OCI-LY3 (cell line): ENCODE measurements at regions not wholly inside any gene's neighbourhood (a gene's known extent, or its start where the extent isn't known, plus 50 kb on each side); places are given as distances from the start of the nearest gene placed in this dataset.

Source experiments
- H2AFZ ChIP-seq: fragments of 200-600, 300-600 bp; shearing (Covaris generic); 2 replicates; pipeline ENCODE4 v1.6.0; 2014; ENCODE audit warnings: antibody characterized with exemption, low read depth, low read length
- H3K27ac ChIP-seq: fragments of 200-600, 300-600 bp; sonication (generic); 2 replicates; pipeline ENCODE4 v1.5.1; 2014; ENCODE audit warnings: mild to moderate bottlenecking, low read length, moderate library complexity, mixed read lengths
- H3K27me3 ChIP-seq: fragments of 200-600, 300-600 bp; sonication (generic); 2 replicates; pipeline ENCODE4 v1.6.1; 2014; ENCODE audit warnings: low read depth, low read length, mixed read lengths
- H3K36me3 ChIP-seq: fragments of 200-600, 300-600 bp; sonication (generic); replicated peaks from 2 replicates; pipeline ENCODE3; 2014; ENCODE audit warnings: low read depth, low read length, mixed read lengths
- H3K4me1 ChIP-seq: fragments of 300-600, 200-600 bp; sonication (generic); 2 replicates; pipeline ENCODE4 v1.6.1; 2014; ENCODE audit warnings: low read length, mixed read lengths
- H3K4me2 ChIP-seq: fragments of 200-600, 300-600 bp; sonication (generic); 2 replicates; pipeline ENCODE4 v1.6.1; 2014; ENCODE audit warnings: low read length, mixed read lengths
- H3K4me3 ChIP-seq: fragments of 300-600, 200-600 bp; sonication (generic); 2 replicates; pipeline ENCODE4 v1.5.1; 2014; ENCODE audit warnings: antibody characterized with exemption, mild to moderate bottlenecking, low read length, moderate library complexity
- H3K79me2 ChIP-seq: fragments of 300-600, 200-600 bp; shearing (Covaris generic); 2 replicates; pipeline ENCODE4 v1.6.1; 2014; ENCODE audit warnings: mild to moderate bottlenecking, low read length, mixed read lengths
- H3K9ac ChIP-seq: fragments of 300-600, 200-600 bp; shearing (Covaris generic); 2 replicates; pipeline ENCODE4 v1.6.0; 2014; ENCODE audit warnings: mild to moderate bottlenecking, low read length, moderate library complexity
- H3K9me3 ChIP-seq: fragments of 200-600, 300-600 bp; shearing (Covaris generic); 2 replicates; pipeline ENCODE4 v1.6.1; 2014; ENCODE audit warnings: low read length, mixed read lengths; ENCODE audit not compliant: insufficient read depth
- H4K20me1 ChIP-seq: fragments of 200-600, 300-600 bp; sonication (generic); 2 replicates; pipeline ENCODE4 v1.6.1; 2016; ENCODE audit warnings: low read length, mixed read lengths; ENCODE audit not compliant: insufficient read depth
- EZH2phosphoT487 ChIP-seq: fragments of 200-600 bp; shearing (Covaris generic); IDR thresholded peaks from 2 replicates; pipeline ENCODE4 v1.6.1; 2018; ENCODE audit warnings: antibody characterized with exemption, mixed run types, low read depth
- TF ChIP-seq, protein P1 (sequence below): fragments of 200-600, 300-600 bp; sonication (generic); IDR thresholded peaks from 2 replicates; pipeline ENCODE4 v1.5.1; 2014; ENCODE audit warnings: antibody characterized with exemption, low read length, low read depth

DNA sequence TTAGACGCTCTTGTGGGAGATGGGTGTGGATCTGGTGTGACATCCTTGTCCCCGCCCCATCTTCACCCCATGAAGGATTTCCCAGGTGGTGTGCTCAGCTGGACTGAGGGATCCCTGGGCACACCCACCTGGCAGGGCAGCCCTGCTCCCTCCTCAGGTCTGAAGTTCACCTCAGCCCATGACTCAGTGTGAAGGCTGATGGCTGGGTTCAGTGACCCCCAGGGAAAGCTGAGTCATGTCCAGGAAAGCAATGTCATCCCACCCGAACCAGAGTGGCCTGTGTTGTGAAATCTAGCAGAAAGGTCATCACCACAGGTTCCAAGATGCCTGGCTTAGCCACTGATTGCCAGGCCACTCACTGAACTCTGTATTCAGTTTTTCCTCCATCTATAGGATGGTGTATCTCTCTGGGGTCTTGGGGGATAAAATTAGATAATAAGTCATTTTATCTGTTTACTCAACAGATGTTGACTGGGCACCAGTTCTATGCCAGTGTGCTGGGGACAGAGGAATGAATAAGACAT lies 97.7 kb upstream of the JUN start:
- H3K4me2 ChIP-seq: no peak overlapping the region
- H3K27ac ChIP-seq: no peak overlapping the region
- peaks cover 34% of the 10 kb centered on the region for H3K4me1 ChIP-seq

DNA sequence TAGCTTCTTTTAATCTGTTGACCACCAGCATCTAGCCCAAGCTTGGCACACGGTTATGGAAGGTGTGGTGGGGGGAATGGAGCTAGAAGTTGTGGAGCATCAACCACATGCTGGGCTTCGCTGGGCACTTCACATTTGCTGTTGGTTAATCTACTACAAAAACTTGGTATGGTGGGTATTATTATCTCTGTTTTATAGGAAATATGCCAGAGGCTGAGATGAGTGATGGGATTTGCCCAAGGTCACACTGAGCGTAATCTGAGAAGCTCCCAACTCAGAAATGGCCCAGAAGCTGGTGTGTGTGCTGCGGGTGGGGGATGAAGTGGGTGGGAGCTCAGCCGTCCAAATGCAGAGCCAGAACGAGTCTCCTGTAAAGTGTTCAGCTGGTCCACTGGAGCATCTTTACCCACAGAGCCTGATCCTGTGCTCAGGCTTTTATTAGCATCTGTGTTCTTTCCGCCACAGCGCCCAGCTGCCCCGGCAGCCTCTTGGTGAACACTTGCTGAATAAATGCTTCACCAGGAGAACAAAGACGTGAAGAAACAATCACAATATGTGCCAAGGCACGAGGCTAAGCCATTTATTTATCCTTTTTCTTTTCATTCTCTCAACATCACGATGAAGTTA lies 98.6 kb upstream of the JUN start:
- no peak overlapping the region for H3K4me2 ChIP-seq
- no peak overlapping the region for H3K4me3 ChIP-seq
- no peak for TF ChIP-seq EZH2phosphoT487
- TF ChIP-seq, protein P1, sequence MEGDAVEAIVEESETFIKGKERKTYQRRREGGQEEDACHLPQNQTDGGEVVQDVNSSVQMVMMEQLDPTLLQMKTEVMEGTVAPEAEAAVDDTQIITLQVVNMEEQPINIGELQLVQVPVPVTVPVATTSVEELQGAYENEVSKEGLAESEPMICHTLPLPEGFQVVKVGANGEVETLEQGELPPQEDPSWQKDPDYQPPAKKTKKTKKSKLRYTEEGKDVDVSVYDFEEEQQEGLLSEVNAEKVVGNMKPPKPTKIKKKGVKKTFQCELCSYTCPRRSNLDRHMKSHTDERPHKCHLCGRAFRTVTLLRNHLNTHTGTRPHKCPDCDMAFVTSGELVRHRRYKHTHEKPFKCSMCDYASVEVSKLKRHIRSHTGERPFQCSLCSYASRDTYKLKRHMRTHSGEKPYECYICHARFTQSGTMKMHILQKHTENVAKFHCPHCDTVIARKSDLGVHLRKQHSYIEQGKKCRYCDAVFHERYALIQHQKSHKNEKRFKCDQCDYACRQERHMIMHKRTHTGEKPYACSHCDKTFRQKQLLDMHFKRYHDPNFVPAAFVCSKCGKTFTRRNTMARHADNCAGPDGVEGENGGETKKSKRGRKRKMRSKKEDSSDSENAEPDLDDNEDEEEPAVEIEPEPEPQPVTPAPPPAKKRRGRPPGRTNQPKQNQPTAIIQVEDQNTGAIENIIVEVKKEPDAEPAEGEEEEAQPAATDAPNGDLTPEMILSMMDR: no peak
- no peaks in the 10 kb centered on the region for H3K9me3 ChIP-seq
- no peaks in the 10 kb centered on the region for H4K20me1 ChIP-seq
- no peaks in the 10 kb centered on the region for H3K36me3 ChIP-seq
- H3K9ac ChIP-seq: no peak overlapping the region
- H3K27me3 ChIP-seq: no peaks in the 10 kb centered on the region
- H2AFZ ChIP-seq: no peak overlapping the region
- H3K4me1 ChIP-seq: peaks cover 34% of the 10 kb centered on the region
- H3K79me2 ChIP-seq: no peaks in the 10 kb centered on the region
- H3K27ac ChIP-seq: no peak overlapping the region

More for the DNA sequence above, 97.7 kb upstream of the JUN start:
- no peak for TF ChIP-seq EZH2phosphoT487
- TF ChIP-seq, protein P1: no peak
- H3K36me3 ChIP-seq: no peaks in the 10 kb centered on the region
- H3K4me3 ChIP-seq: no peak overlapping the region
- no peaks in the 10 kb centered on the region for H3K79me2 ChIP-seq
- H3K9me3 ChIP-seq: no peaks in the 10 kb centered on the region
- H3K9ac ChIP-seq: no peak overlapping the region
- H3K27me3 ChIP-seq: no peaks in the 10 kb centered on the region
- no peak overlapping the region for H2AFZ ChIP-seq
- no peaks in the 10 kb centered on the region for H4K20me1 ChIP-seq

DNA sequence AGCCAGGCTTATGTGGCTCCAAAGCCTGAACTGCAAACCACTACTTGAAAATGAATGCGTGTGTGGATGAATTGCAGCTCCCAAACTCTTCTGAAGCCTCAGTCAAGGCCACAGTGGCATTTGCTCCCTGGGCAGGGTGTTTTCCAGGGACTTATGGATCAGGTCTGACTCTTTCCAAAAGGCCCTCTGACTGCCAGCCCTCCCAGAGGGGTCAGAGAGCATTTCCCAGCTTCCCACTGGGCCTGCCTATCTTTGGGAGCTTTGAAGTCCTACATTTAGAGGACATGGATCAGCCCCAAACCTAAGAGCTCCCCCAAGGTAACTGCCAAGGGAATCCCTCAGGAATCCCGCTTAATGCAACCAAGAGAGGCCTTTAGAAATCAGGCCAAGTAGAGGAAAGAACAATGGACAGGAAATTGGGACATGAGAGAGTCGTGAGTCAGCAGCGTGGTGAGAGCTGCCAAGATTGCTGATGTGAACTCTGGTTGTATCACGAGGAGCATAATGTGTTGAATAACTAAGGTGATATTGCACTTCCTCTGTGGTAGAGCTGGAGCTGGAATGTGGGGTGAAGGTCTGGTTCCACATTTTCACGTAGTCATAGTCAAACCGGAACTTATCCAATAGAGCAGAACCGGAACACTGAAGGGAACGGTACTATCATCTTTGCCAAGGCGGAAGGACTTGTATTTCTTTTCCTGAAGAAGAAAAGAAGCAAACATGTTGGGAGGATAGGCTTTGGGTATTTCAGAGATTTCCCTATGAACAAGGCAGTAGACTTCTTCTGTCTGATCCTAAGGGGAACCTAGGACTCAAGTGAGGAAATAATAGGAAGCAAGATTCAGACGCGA lies 99.4 kb upstream of the JUN start:
- TF ChIP-seq EZH2phosphoT487: no peak
- TF ChIP-seq, protein P1: no peak
- Histone ChIP-seq H3K36me3 (no peaks in the 10 kb centered on the region), H3K27me3 (no peaks in the 10 kb centered on the region), H4K20me1 (no peaks in the 10 kb centered on the region), H2AFZ (peak overlapping the region; percentile 62), H3K27ac (peak overlapping the region; percentile 62), H3K4me2 (peak overlapping the region; percentile 67), H3K9ac (peak overlapping the region; percentile 25; the same call in 1 of the 2 replicates), H3K4me1 (peaks cover 34% of the 10 kb centered on the region), H3K79me2 (no peaks in the 10 kb centered on the region), H3K9me3 (no peaks in the 10 kb centered on the region), H3K4me3 (peak overlapping the region; percentile 42)

DNA sequence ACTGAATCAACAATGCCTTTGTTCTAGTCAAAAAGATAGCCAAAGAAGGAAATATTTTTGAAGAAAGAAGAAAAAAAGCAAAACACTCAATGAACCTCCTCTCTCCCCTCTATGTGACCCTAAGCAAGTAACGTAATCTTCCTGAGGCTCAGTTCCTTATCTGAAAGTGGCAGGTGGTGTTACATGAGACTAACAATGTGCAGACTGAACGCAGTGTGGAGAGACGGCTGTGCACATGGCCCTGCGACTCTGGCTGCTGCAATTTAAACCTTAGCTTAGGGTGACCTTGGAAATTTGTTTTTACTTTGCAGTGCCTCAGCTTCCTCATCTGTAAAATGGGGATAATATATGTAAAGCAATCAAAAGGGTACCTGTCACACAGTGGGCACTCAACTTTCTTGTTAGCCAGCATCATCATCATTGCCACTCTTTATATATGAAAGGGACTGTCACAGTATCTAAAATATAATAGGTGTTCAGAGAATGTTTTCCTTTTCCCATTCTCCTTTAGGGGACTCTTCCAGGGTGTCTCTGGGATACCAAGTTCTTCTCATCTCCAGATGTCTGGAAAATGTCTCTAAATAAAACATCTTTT lies 100.1 kb upstream of the JUN start:
- no peaks in the 10 kb centered on the region for H3K79me2 ChIP-seq
- H3K9ac ChIP-seq: peak overlapping the region; percentile 25; the same call in 1 of the 2 replicates
- H3K4me2 ChIP-seq: peak overlapping the region; percentile 67
- H3K9me3 ChIP-seq: no peaks in the 10 kb centered on the region
- peak overlapping the region; percentile 62 for H2AFZ ChIP-seq
- TF ChIP-seq EZH2phosphoT487: no peak
- TF ChIP-seq, protein P1: no peak
- peak overlapping the region; percentile 42; the same call in 1 of the 2 replicates for H3K4me3 ChIP-seq
- peaks cover 34% of the 10 kb centered on the region for H3K4me1 ChIP-seq
- no peaks in the 10 kb centered on the region for H3K36me3 ChIP-seq
- peak overlapping the region; percentile 62 for H3K27ac ChIP-seq
- no peaks in the 10 kb centered on the region for H4K20me1 ChIP-seq
- H3K27me3 ChIP-seq: no peaks in the 10 kb centered on the region
